Endothelial cell of umbilical vein (primary cell): ENCODE measurements at regions not wholly inside any gene's neighbourhood (a gene's known extent, or its start where the extent isn't known, plus 50 kb on each side); places are given as distances from the start of the nearest gene placed in this dataset.

ENCODE experiments used
- BruUV-seq: library from RNA; stranded (reverse); fragments of 400-500 nt; replicated peaks from 2 replicates; lab custom pipeline; 2021; lab: Mats Ljungman, UMichigan
- CTCF ChIA-PET: fragments of 300-600, 350-600 bp; sonication (Branson Sonifier 250); formaldehyde crosslinking; loops from one replicate; lab custom pipeline; 2021; ENCODE audit warnings: antibody characterized with exemption, inconsistent platforms; lab: Charles Lee
- POLR2A ChIA-PET: fragments of 300-600, 350-600 bp; sonication (Branson Sonifier 250); formaldehyde crosslinking; loops from one replicate; lab custom pipeline; 2021; ENCODE audit warnings: antibody characterized with exemption, inconsistent platforms; lab: Charles Lee
- DNase-seq: peaks from one replicate; pipeline ENCODE4 v3.0.0-alpha.2; 2011; ENCODE audit warnings: low read depth, low spot score
- FAIRE-seq: peaks from 2 replicates; lab custom pipeline; 2011; peaks lifted over from hg19 to GRCh38; lab: Jason Lieb, UNC
- H2AFZ ChIP-seq: 2 replicates; pipeline ENCODE4 v1.6.0; 2012; ENCODE audit warnings: low read depth, low read length, control low read depth, inconsistent platforms
- H3K27ac ChIP-seq: 2 replicates; pipeline ENCODE4 v1.5.1; 2011; ENCODE audit warnings: low read depth, mild to moderate bottlenecking, control low read depth, low read length, moderate library complexity; ENCODE audit not compliant: insufficient read depth
- H3K27me3 ChIP-seq, 2 experiments: 2 replicates each; pipeline versions ENCODE4 v1.6.0 to v1.6.1; 2011; ENCODE audit warnings: low read length in 2 of 2, mixed read lengths in 1 of 2; ENCODE audit not compliant: control insufficient read depth in 2 of 2, insufficient read depth in 2 of 2
- H3K36me3 ChIP-seq, 2 experiments: 2 replicates in 1 of 2; 3 replicates in 1 of 2; pipeline ENCODE4 v1.5.1; 2011; ENCODE audit warnings: low read length in 2 of 2, mild to moderate bottlenecking in 1 of 2, moderate library complexity in 1 of 2; ENCODE audit not compliant: control insufficient read depth in 2 of 2, insufficient read depth in 2 of 2; ENCODE audit errors: extremely low read depth in 1 of 2
- H3K4me1 ChIP-seq: 3 replicates; pipeline ENCODE4 v1.5.1; 2011; ENCODE audit warnings: mild to moderate bottlenecking, low read length; ENCODE audit not compliant: control insufficient read depth, insufficient read depth; ENCODE audit errors: extremely low read depth
- H3K4me2 ChIP-seq: 2 replicates; pipeline ENCODE4 v1.6.1; 2011; ENCODE audit warnings: low read length, control low read depth, mixed read lengths; ENCODE audit not compliant: insufficient read depth
- H3K4me3 ChIP-seq, 3 experiments: fragments of 200-600 bp in 1 of 3; sonication (generic), shearing (Covaris generic) in 1 of 3; replicated peaks in 1 of 3; 2 replicates each; pipeline ENCODE4 v1.5.1; 2011 to 2016; ENCODE audit warnings: control low read depth in 3 of 3, low read length in 3 of 3, mild to moderate bottlenecking in 2 of 3, inconsistent platforms in 1 of 3, low read depth in 1 of 3, moderate library complexity in 1 of 3; ENCODE audit not compliant: insufficient read depth in 1 of 3
- H3K79me2 ChIP-seq: 2 replicates; pipeline ENCODE4 v1.6.0; 2012; ENCODE audit warnings: low read length, inconsistent platforms; ENCODE audit not compliant: control insufficient read depth, insufficient read depth
- H3K9ac ChIP-seq: replicated peaks from 2 replicates; pipeline ENCODE3; 2011; ENCODE audit warnings: low read length, control low read depth; ENCODE audit not compliant: insufficient read depth; ENCODE audit errors: extremely low read depth
- H3K9me1 ChIP-seq: replicated peaks from 3 replicates; pipeline ENCODE4 v1.6.0; 2011; ENCODE audit warnings: mild to moderate bottlenecking, low read length; ENCODE audit not compliant: control insufficient read depth, insufficient read depth; ENCODE audit errors: extremely low read depth
- H3K9me3 ChIP-seq: replicated peaks from 2 replicates; pipeline ENCODE4 v1.5.1; 2012; ENCODE audit warnings: low read length, inconsistent platforms; ENCODE audit not compliant: control insufficient read depth, insufficient read depth
- H4K20me1 ChIP-seq: replicated peaks from 2 replicates; pipeline ENCODE3; 2011; ENCODE audit warnings: mild to moderate bottlenecking, low read length; ENCODE audit not compliant: control insufficient read depth, insufficient read depth; ENCODE audit errors: extremely low read depth
- CTCF ChIP-seq, 2 donors: IDR thresholded peaks; 1 replicate in 1 of 2; 2 replicates in 1 of 2; pipeline ENCODE4 v1.5.1; 2011; ENCODE audit warnings: low read length in 2 of 2, mild to moderate bottlenecking in 2 of 2, moderate library complexity in 2 of 2, control low read depth in 1 of 2, inconsistent platforms in 1 of 2, low read depth in 1 of 2; ENCODE audit not compliant: insufficient read depth in 1 of 2; ENCODE audit errors: extremely low read depth in 1 of 2
- EZH2 ChIP-seq: IDR thresholded peaks from 2 replicates; pipeline ENCODE4 v1.6.1; 2012; ENCODE audit warnings: borderline replicate concordance, low read depth, mild to moderate bottlenecking, moderate library complexity, low read length, inconsistent platforms; ENCODE audit not compliant: severe bottlenecking
- FOS ChIP-seq: IDR thresholded peaks from 2 replicates; pipeline ENCODE4 v1.6.1; 2011; ENCODE audit warnings: mild to moderate bottlenecking, low read length, moderate library complexity, borderline replicate concordance; ENCODE audit not compliant: insufficient read depth
- GATA2 ChIP-seq: IDR thresholded peaks from 2 replicates; pipeline ENCODE4 v1.7.0; 2011; ENCODE audit warnings: low read depth, mild to moderate bottlenecking, moderate library complexity, mixed read lengths, low read length; ENCODE audit not compliant: insufficient read length, insufficient read depth
- JUN ChIP-seq: IDR thresholded peaks from 2 replicates; pipeline ENCODE4 v1.6.1; 2011; ENCODE audit warnings: borderline replicate concordance, low read depth; ENCODE audit not compliant: insufficient read length, insufficient read depth
- MAX ChIP-seq: IDR thresholded peaks from 2 replicates; pipeline ENCODE4 v1.6.1; 2011; ENCODE audit not compliant: insufficient read depth, insufficient read length
- MYC ChIP-seq: IDR thresholded peaks from one replicate; pipeline ENCODE4 v1.6.1; 2011; ENCODE audit warnings: mild to moderate bottlenecking, low read depth, low read length
- POLR2A ChIP-seq: IDR thresholded peaks from 2 replicates; pipeline ENCODE4 v1.6.1; 2012; ENCODE audit warnings: low read depth, mild to moderate bottlenecking, control low read depth, low read length
- POLR2AphosphoS5 ChIP-seq: IDR thresholded peaks from 2 replicates; pipeline ENCODE4 v1.6.1; 2012; ENCODE audit warnings: low read depth, mild to moderate bottlenecking, control low read depth, low read length, moderate library complexity; ENCODE audit not compliant: insufficient read depth
- dilution Hi-C: fragments of 300-500 bp; cut with MboI; formaldehyde crosslinking; loops from one replicate; pipeline ENCODE4 v1.15.0; 2019; ENCODE audit warnings: low sequenced_read_pairs; ENCODE audit not compliant: extremely low pct_ligation_motif_present
- intact Hi-C: fragments of 100-400 bp; cut with micrococcal nuclease; formaldehyde crosslinking; loops from one replicate; pipeline ENCODE4 v1.10.0; 2022

GRCh38 chr10:108822026-108822425 is 1101.3 kb downstream of the XPNPEP1 start:
- Histone ChIP-seq H3K27ac (no peak overlapping the region), H3K27me3 (no peaks in the 10 kb centered on the region), H3K9me3 (no peaks in the 10 kb centered on the region), H3K4me2 (no peak overlapping the region), H3K79me2 (no peaks in the 10 kb centered on the region), H3K36me3 (no peaks in the 10 kb centered on the region), H3K4me1 (no peaks in the 10 kb centered on the region), H3K9me1 (no peaks in the 10 kb centered on the region), H3K4me3 (no peak overlapping the region), H3K9ac (no peak overlapping the region), H2AFZ (no peak overlapping the region), H4K20me1 (no peaks in the 10 kb centered on the region)
- intact Hi-C loops, result no loop called here
- no peak for FAIRE-seq
- CTCF ChIA-PET, result no interaction called here
- dilution Hi-C loops, result no loop called here
- no peak for DNase-seq
- POLR2A ChIA-PET, result no interaction called here
- no peak for TF ChIP-seq JUN
- TF ChIP-seq CTCF (IDR thresholded peaks at IDR 0.05; ENCODE audit: extremely low read depth in 1 of 2, insufficient read depth in 1 of 2, low read depth in 1 of 2, low read length in 2 of 2), result no peak
- no peak for TF ChIP-seq EZH2
- no peak for TF ChIP-seq POLR2A
- TF ChIP-seq MAX, result no peak
- no peak for TF ChIP-seq FOS
- no peak for TF ChIP-seq GATA2
- TF ChIP-seq MYC, result no peak
- TF ChIP-seq POLR2AphosphoS5, result no peak
- BruUV-seq, result no TSS peak
